HEK293 (cell line): ENCODE measurements at regions not wholly inside any gene's neighbourhood (a gene's known extent, or its start where the extent isn't known, plus 50 kb on each side); places are given as distances from the start of the nearest gene placed in this dataset.

Experiments used
- GLI4 ChIP-seq: fragments of 450-650 bp; formaldehyde crosslinking; IDR thresholded peaks from 2 replicates; pipeline ENCODE4 v1.5.1; 2016; ENCODE audit warnings: missing biosample characterization, missing genetic modification characterization
- HOXC10 ChIP-seq: sonication (generic); formaldehyde crosslinking; IDR thresholded peaks from 2 replicates; pipeline ENCODE4 v1.8.1; 2023; ENCODE audit warnings: mild to moderate bottlenecking, missing genetic modification reagents
- KLF8 ChIP-seq: fragments of 450-650 bp; formaldehyde crosslinking; IDR thresholded peaks from 2 replicates; pipeline ENCODE4 v1.5.1; 2016; ENCODE audit warnings: missing biosample characterization, missing genetic modification characterization
- PRDM6 ChIP-seq: fragments of 450-650 bp; formaldehyde crosslinking; IDR thresholded peaks from 2 replicates; pipeline ENCODE4 v1.5.1; 2017; ENCODE audit warnings: missing biosample characterization, missing genetic modification characterization
- RBAK ChIP-seq: fragments of 450-650 bp; formaldehyde crosslinking; IDR thresholded peaks from 2 replicates; pipeline ENCODE4 v1.5.1; 2016; ENCODE audit warnings: missing biosample characterization, missing genetic modification characterization
- ZNF169 ChIP-seq: fragments of 450-650 bp; formaldehyde crosslinking; IDR thresholded peaks from 2 replicates; pipeline ENCODE4 v1.5.1; 2016; ENCODE audit warnings: missing biosample characterization, missing genetic modification characterization
- ZNF175 ChIP-seq: fragments of 450-650 bp; formaldehyde crosslinking; IDR thresholded peaks from 2 replicates; pipeline ENCODE4 v1.5.1; 2016; ENCODE audit warnings: missing biosample characterization, missing genetic modification characterization
- ZNF19 ChIP-seq: fragments of 450-650 bp; formaldehyde crosslinking; IDR thresholded peaks from 2 replicates; pipeline ENCODE4; 2016; ENCODE audit warnings: missing biosample characterization, missing genetic modification characterization, low read depth
- ZNF2 ChIP-seq: fragments of 450-650 bp; formaldehyde crosslinking; IDR thresholded peaks from 2 replicates; pipeline ENCODE4 v1.5.1; 2016; ENCODE audit warnings: missing biosample characterization, missing genetic modification characterization
- ZNF239 ChIP-seq: fragments of 450-650 bp; formaldehyde crosslinking; IDR thresholded peaks from 2 replicates; pipeline ENCODE4 v1.5.1; 2016; ENCODE audit warnings: missing biosample characterization, missing genetic modification characterization
- ZNF292 ChIP-seq: fragments of 450-650 bp; formaldehyde crosslinking; IDR thresholded peaks from 2 replicates; pipeline ENCODE4 v1.5.1; 2016; ENCODE audit warnings: low read depth, missing biosample characterization, missing genetic modification characterization, borderline replicate concordance
- ZNF311 ChIP-seq: fragments of 450-650 bp; formaldehyde crosslinking; IDR thresholded peaks from 2 replicates; pipeline ENCODE4 v1.5.1; 2017; ENCODE audit warnings: missing biosample characterization, missing genetic modification characterization, borderline replicate concordance
- ZNF488 ChIP-seq: fragments of 450-650 bp; formaldehyde crosslinking; IDR thresholded peaks from 2 replicates; pipeline ENCODE4 v1.5.1; 2016; ENCODE audit warnings: missing biosample characterization, missing genetic modification characterization
- ZNF555 ChIP-seq: fragments of 450-650 bp; formaldehyde crosslinking; conservative IDR thresholded peaks from 2 replicates; pipeline ENCODE4 v1.5.1; 2017; ENCODE audit warnings: missing biosample characterization, mild to moderate bottlenecking, missing genetic modification characterization, inconsistent platforms
- ZNF610 ChIP-seq: fragments of 450-650 bp; formaldehyde crosslinking; IDR thresholded peaks from 2 replicates; pipeline ENCODE4 v1.5.1; 2016; ENCODE audit warnings: missing biosample characterization, missing genetic modification characterization, borderline replicate concordance
- ZNF692 ChIP-seq: fragments of 450-650 bp; formaldehyde crosslinking; IDR thresholded peaks from 2 replicates; pipeline ENCODE4 v1.5.1; 2016; ENCODE audit warnings: missing biosample characterization, missing genetic modification characterization
- ZXDB ChIP-seq: fragments of 450-650 bp; formaldehyde crosslinking; IDR thresholded peaks from 2 replicates; pipeline ENCODE4 v1.5.1; 2016; ENCODE audit warnings: missing biosample characterization, missing genetic modification characterization
- TF ChIP-seq, protein P1 (sequence below): fragments of 450-650 bp; formaldehyde crosslinking; IDR thresholded peaks from 2 replicates; pipeline ENCODE4 v1.5.1; 2016; ENCODE audit warnings: missing biosample characterization, missing genetic modification characterization
- TF ChIP-seq, protein P2 (sequence below): fragments of 450-650 bp; formaldehyde crosslinking; conservative IDR thresholded peaks from 2 replicates; pipeline ENCODE4 v1.5.1; 2016; ENCODE audit warnings: low read depth, missing biosample characterization, missing genetic modification characterization
- TF ChIP-seq, protein P3 (sequence below): fragments of 450-650 bp; formaldehyde crosslinking; IDR thresholded peaks from 2 replicates; pipeline ENCODE4 v1.5.1; 2016; ENCODE audit warnings: missing biosample characterization, missing genetic modification characterization
- TF ChIP-seq, protein P4 (sequence below): fragments of 450-650 bp; formaldehyde crosslinking; IDR thresholded peaks from 2 replicates; pipeline ENCODE4 v1.5.1; 2017; ENCODE audit warnings: missing biosample characterization, missing genetic modification characterization

DNA sequence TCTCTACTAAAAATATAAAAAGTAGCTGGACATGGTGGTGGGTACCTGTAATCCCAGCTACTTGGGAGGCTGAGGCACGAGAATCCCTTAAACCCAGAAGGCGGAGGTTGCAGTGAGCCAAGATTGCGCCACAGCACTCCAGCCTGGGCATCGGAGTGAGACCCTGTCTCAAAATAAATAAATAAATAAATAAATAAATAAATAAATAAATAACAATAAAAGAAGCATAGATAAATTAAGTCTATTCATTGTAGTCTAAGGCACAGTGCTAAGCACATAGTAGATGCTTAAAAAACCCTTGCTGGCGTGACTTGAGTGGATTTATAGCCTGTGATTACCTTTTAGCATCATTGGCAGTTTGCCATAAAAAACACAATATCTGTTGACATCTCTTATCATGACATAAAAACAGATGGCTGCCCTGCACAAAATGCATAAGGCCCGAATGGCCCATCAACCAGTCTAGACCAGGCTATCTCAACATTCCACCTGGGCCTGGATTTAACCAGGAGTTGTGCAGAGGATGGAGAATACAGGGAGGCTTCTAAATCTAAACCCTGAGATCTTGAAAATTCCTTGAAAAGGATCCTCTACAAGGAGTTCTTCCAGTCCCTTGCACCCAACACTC, 94.9 kb downstream of the PRLHR start (continued):
- TF ChIP-seq, protein P1, sequence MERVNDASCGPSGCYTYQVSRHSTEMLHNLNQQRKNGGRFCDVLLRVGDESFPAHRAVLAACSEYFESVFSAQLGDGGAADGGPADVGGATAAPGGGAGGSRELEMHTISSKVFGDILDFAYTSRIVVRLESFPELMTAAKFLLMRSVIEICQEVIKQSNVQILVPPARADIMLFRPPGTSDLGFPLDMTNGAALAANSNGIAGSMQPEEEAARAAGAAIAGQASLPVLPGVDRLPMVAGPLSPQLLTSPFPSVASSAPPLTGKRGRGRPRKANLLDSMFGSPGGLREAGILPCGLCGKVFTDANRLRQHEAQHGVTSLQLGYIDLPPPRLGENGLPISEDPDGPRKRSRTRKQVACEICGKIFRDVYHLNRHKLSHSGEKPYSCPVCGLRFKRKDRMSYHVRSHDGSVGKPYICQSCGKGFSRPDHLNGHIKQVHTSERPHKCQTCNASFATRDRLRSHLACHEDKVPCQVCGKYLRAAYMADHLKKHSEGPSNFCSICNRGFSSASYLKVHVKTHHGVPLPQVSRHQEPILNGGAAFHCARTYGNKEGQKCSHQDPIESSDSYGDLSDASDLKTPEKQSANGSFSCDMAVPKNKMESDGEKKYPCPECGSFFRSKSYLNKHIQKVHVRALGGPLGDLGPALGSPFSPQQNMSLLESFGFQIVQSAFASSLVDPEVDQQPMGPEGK (tag by site-specific recombination): no peak
- TF ChIP-seq ZNF175 (tag by site-specific recombination) (no peak), ZNF692 (no peak), ZNF19 (tag by site-specific recombination) (no peak), HOXC10 (no peak), PRDM6 (tag by site-specific recombination) (no peak), ZNF488 (no peak), KLF8 (tag by site-specific recombination) (no peak), ZNF169 (tag by site-specific recombination) (no peak), GLI4 (no peak), RBAK (tag by site-specific recombination) (peak; percentile 46; the same call in 1 of the 2 replicates), ZNF555 (tag by site-specific recombination) (peak; percentile 94), ZNF610 (tag by site-specific recombination) (0 out of 2 replicates have a peak, but pooled peaks have one; percentile 43), ZNF239 (tag by site-specific recombination) (no peak), ZXDB (peak; percentile 78; the same call in 1 of the 2 replicates), ZNF2 (no peak), ZNF292 (tag by site-specific recombination) (peak; percentile 85; the same call in 1 of the 2 replicates), ZNF311 (tag by site-specific recombination) (no peak)
- TF ChIP-seq, protein P2, sequence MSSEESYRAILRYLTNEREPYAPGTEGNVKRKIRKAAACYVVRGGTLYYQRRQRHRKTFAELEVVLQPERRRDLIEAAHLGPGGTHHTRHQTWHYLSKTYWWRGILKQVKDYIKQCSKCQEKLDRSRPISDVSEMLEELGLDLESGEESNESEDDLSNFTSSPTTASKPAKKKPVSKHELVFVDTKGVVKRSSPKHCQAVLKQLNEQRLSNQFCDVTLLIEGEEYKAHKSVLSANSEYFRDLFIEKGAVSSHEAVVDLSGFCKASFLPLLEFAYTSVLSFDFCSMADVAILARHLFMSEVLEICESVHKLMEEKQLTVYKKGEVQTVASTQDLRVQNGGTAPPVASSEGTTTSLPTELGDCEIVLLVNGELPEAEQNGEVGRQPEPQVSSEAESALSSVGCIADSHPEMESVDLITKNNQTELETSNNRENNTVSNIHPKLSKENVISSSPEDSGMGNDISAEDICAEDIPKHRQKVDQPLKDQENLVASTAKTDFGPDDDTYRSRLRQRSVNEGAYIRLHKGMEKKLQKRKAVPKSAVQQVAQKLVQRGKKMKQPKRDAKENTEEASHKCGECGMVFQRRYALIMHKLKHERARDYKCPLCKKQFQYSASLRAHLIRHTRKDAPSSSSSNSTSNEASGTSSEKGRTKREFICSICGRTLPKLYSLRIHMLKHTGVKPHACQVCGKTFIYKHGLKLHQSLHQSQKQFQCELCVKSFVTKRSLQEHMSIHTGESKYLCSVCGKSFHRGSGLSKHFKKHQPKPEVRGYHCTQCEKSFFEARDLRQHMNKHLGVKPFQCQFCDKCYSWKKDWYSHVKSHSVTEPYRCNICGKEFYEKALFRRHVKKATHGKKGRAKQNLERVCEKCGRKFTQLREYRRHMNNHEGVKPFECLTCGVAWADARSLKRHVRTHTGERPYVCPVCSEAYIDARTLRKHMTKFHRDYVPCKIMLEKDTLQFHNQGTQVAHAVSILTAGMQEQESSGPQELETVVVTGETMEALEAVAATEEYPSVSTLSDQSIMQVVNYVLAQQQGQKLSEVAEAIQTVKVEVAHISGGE (tag by site-specific recombination): peak; percentile 84
- TF ChIP-seq, protein P3, sequence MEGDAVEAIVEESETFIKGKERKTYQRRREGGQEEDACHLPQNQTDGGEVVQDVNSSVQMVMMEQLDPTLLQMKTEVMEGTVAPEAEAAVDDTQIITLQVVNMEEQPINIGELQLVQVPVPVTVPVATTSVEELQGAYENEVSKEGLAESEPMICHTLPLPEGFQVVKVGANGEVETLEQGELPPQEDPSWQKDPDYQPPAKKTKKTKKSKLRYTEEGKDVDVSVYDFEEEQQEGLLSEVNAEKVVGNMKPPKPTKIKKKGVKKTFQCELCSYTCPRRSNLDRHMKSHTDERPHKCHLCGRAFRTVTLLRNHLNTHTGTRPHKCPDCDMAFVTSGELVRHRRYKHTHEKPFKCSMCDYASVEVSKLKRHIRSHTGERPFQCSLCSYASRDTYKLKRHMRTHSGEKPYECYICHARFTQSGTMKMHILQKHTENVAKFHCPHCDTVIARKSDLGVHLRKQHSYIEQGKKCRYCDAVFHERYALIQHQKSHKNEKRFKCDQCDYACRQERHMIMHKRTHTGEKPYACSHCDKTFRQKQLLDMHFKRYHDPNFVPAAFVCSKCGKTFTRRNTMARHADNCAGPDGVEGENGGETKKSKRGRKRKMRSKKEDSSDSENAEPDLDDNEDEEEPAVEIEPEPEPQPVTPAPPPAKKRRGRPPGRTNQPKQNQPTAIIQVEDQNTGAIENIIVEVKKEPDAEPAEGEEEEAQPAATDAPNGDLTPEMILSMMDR (tag by site-specific recombination): no peak
- TF ChIP-seq, protein P4, sequence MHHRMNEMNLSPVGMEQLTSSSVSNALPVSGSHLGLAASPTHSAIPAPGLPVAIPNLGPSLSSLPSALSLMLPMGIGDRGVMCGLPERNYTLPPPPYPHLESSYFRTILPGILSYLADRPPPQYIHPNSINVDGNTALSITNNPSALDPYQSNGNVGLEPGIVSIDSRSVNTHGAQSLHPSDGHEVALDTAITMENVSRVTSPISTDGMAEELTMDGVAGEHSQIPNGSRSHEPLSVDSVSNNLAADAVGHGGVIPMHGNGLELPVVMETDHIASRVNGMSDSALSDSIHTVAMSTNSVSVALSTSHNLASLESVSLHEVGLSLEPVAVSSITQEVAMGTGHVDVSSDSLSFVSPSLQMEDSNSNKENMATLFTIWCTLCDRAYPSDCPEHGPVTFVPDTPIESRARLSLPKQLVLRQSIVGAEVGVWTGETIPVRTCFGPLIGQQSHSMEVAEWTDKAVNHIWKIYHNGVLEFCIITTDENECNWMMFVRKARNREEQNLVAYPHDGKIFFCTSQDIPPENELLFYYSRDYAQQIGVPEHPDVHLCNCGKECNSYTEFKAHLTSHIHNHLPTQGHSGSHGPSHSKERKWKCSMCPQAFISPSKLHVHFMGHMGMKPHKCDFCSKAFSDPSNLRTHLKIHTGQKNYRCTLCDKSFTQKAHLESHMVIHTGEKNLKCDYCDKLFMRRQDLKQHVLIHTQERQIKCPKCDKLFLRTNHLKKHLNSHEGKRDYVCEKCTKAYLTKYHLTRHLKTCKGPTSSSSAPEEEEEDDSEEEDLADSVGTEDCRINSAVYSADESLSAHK: no peak
